ENCODE measurements at regions not wholly inside any gene's neighbourhood (a gene's known extent, or its start where the extent isn't known, plus 50 kb on each side); places are given as distances from the start of the nearest gene placed in this dataset.

GRCh38 chr15:81942655-81943195, 103.1 kb downstream of the MEX3B start:
- Histone ChIP-seq H3K36me3 (ENCODE audit: control insufficient read depth in 1 of 2, insufficient read depth in 2 of 2, low read length in 1 of 2) (no peaks in the 10 kb centered on the region), H3K27ac (ENCODE audit: low read depth in 1 of 2, low read length in 2 of 2) (no peak overlapping the region), H3K27me3 (ENCODE audit: control insufficient read depth in 1 of 2, insufficient read depth in 2 of 2, low read length in 1 of 2) (no peaks in the 10 kb centered on the region), H3K4me3 (ENCODE audit: low read length in 2 of 2) (no peak overlapping the region), H3K9me3 (ENCODE audit: control insufficient read depth, low read length) (no peaks in the 10 kb centered on the region), H3K4me1 (ENCODE audit: control insufficient read depth in 1 of 2, insufficient read depth in 2 of 2, low read length in 2 of 2) (peaks cover 2 to 3% of the 10 kb centered on the region in 2 donors)
- intact Hi-C loops (cut with DNase I) = loop anchor here in 1 of 2 donors (5.0 kb wide), 1 partner anchor 105 kb away; the partner anchor contains the start of gene MEX3B
- ATAC-seq (ENCODE audit: low FRiP score) (no peak), DNase-seq (no peak)
- WGBS, 2 donors = 87 to 88% methylated on average over 3 of the region's 3 CpGs

GRCh38 chr15:81942157-81942556, 103.7 kb downstream of the MEX3B start:
- H3K27me3 ChIP-seq (ENCODE audit: control insufficient read depth in 1 of 2, insufficient read depth in 2 of 2, low read length in 1 of 2) = no peaks in the 10 kb centered on the region
- no peaks in the 10 kb centered on the region for H3K36me3 ChIP-seq (ENCODE audit: control insufficient read depth in 1 of 2, insufficient read depth in 2 of 2, low read length in 1 of 2)
- no peaks in the 10 kb centered on the region for H3K4me1 ChIP-seq (ENCODE audit: control insufficient read depth in 1 of 2, insufficient read depth in 2 of 2, low read length in 2 of 2)
- DNase-seq (no peak), ATAC-seq (ENCODE audit: low FRiP score) (no peak)
- H3K27ac ChIP-seq (ENCODE audit: low read depth in 1 of 2, low read length in 2 of 2) = no peak overlapping the region
- WGBS, 2 donors = 92% methylated on average over 1 of the region's 1 CpG
- intact Hi-C loops (cut with DNase I) = loop anchor here in 1 of 2 donors (5.0 kb wide), 1 partner anchor 105 kb away; the partner anchor contains the start of gene MEX3B
- no peaks in the 10 kb centered on the region for H3K9me3 ChIP-seq (ENCODE audit: control insufficient read depth, low read length)
- H3K4me3 ChIP-seq (ENCODE audit: low read length in 2 of 2) = no peak overlapping the region

GRCh38 chr15:81941479-81941878, 104.3 kb downstream of the MEX3B start:
- H3K36me3 ChIP-seq (ENCODE audit: control insufficient read depth in 1 of 2, insufficient read depth in 2 of 2, low read length in 1 of 2) = no peaks in the 10 kb centered on the region
- no peak overlapping the region for H3K27ac ChIP-seq (ENCODE audit: low read depth in 1 of 2, low read length in 2 of 2)
- WGBS, 2 donors = 75 to 81% methylated on average over 4 of the region's 4 CpGs
- no peaks in the 10 kb centered on the region for H3K4me1 ChIP-seq (ENCODE audit: control insufficient read depth in 1 of 2, insufficient read depth in 2 of 2, low read length in 2 of 2)
- DNase-seq (no peak), ATAC-seq (ENCODE audit: low FRiP score) (no peak)
- no peaks in the 10 kb centered on the region for H3K27me3 ChIP-seq (ENCODE audit: control insufficient read depth in 1 of 2, insufficient read depth in 2 of 2, low read length in 1 of 2)
- no peak overlapping the region for H3K4me3 ChIP-seq (ENCODE audit: low read length in 2 of 2)
- no peaks in the 10 kb centered on the region for H3K9me3 ChIP-seq (ENCODE audit: control insufficient read depth, low read length)
- intact Hi-C loops (cut with DNase I) = loop anchor here in 1 of 2 donors (5.0 kb wide), 1 partner anchor 106 kb away; the partner anchor contains the start of gene MEX3B

GRCh38 chr15:81940467-81941451, 105.1 kb downstream of the MEX3B start:
- intact Hi-C loops (cut with DNase I) = loop anchor here in 1 of 2 donors (5.0 kb wide), 1 partner anchor 107 kb away; the partner anchor contains the start of gene MEX3B
- 67 to 71% methylated on average over 1 of the region's 1 CpG for WGBS, 2 donors

GRCh38 chr15:81939604-81940440, 106.0 kb downstream of the MEX3B start:
- Histone ChIP-seq H3K4me3 (ENCODE audit: low read length in 2 of 2) (no peak overlapping the region), H3K4me1 (ENCODE audit: control insufficient read depth in 1 of 2, insufficient read depth in 2 of 2, low read length in 2 of 2) (no peaks in the 10 kb centered on the region), H3K36me3 (ENCODE audit: control insufficient read depth in 1 of 2, insufficient read depth in 2 of 2, low read length in 1 of 2) (no peaks in the 10 kb centered on the region), H3K9me3 (ENCODE audit: control insufficient read depth, low read length) (no peaks in the 10 kb centered on the region), H3K27ac (ENCODE audit: low read depth in 1 of 2, low read length in 2 of 2) (no peak overlapping the region), H3K27me3 (ENCODE audit: control insufficient read depth in 1 of 2, insufficient read depth in 2 of 2, low read length in 1 of 2) (no peaks in the 10 kb centered on the region)
- WGBS, 2 donors = 62 to 69% methylated on average over 5 of the region's 5 CpGs
- DNase-seq = no peak
- intact Hi-C loops (cut with DNase I) = loop anchor here in 1 of 2 donors (5.0 to 10.0 kb wide), 2 partner anchors 107 to 445 kb away; partner anchors contain the start of gene MEX3B
- no peak for ATAC-seq (ENCODE audit: low FRiP score)

More at GRCh38 chr15:81940467-81941451, 105.1 kb downstream of the MEX3B start:
- no peak for DNase-seq
- ATAC-seq (ENCODE audit: low FRiP score) = no peak
- Histone ChIP-seq H3K27me3 (ENCODE audit: control insufficient read depth in 1 of 2, insufficient read depth in 2 of 2, low read length in 1 of 2) (no peaks in the 10 kb centered on the region), H3K9me3 (ENCODE audit: control insufficient read depth, low read length) (no peaks in the 10 kb centered on the region), H3K27ac (ENCODE audit: low read depth in 1 of 2, low read length in 2 of 2) (no peak overlapping the region), H3K4me1 (ENCODE audit: control insufficient read depth in 1 of 2, insufficient read depth in 2 of 2, low read length in 2 of 2) (no peaks in the 10 kb centered on the region), H3K36me3 (ENCODE audit: control insufficient read depth in 1 of 2, insufficient read depth in 2 of 2, low read length in 1 of 2) (no peaks in the 10 kb centered on the region), H3K4me3 (ENCODE audit: low read length in 2 of 2) (no peak overlapping the region)

GRCh38 chr15:81937189-81937588, 108.6 kb downstream of the MEX3B start:
- no peaks in the 10 kb centered on the region for H3K36me3 ChIP-seq (ENCODE audit: control insufficient read depth in 1 of 2, insufficient read depth in 2 of 2, low read length in 1 of 2)
- H3K4me3 ChIP-seq (ENCODE audit: low read length in 2 of 2) = no peak overlapping the region
- no peak for ATAC-seq (ENCODE audit: low FRiP score)
- no peaks in the 10 kb centered on the region for H3K9me3 ChIP-seq (ENCODE audit: control insufficient read depth, low read length)
- DNase-seq = no peak
- H3K4me1 ChIP-seq (ENCODE audit: control insufficient read depth in 1 of 2, insufficient read depth in 2 of 2, low read length in 2 of 2) = no peaks in the 10 kb centered on the region
- 82 to 93% methylated on average over 4 of the region's 4 CpGs for WGBS, 2 donors
- H3K27ac ChIP-seq (ENCODE audit: low read depth in 1 of 2, low read length in 2 of 2) = no peak overlapping the region
- no peaks in the 10 kb centered on the region for H3K27me3 ChIP-seq (ENCODE audit: control insufficient read depth in 1 of 2, insufficient read depth in 2 of 2, low read length in 1 of 2)
- intact Hi-C loops (cut with DNase I) = loop anchor here in 1 of 2 donors (10.0 kb wide), 1 partner anchor 442 kb away; no protein-coding TSS in a partner anchor

GRCh38 chr15:81930582-81931369, 115.0 kb downstream of the MEX3B start:
- ATAC-seq (ENCODE audit: low FRiP score) = no peak
- H3K36me3 ChIP-seq (ENCODE audit: control insufficient read depth in 1 of 2, insufficient read depth in 2 of 2, low read length in 1 of 2) = no peaks in the 10 kb centered on the region
- WGBS, 2 donors = 82 to 88% methylated on average over 11 of the region's 11 CpGs
- intact Hi-C loops (cut with DNase I) = loop anchor here in 1 of 2 donors (10.0 kb wide), 1 partner anchor 436 kb away; no protein-coding TSS in a partner anchor
- H3K27me3 ChIP-seq (ENCODE audit: control insufficient read depth in 1 of 2, insufficient read depth in 2 of 2, low read length in 1 of 2) = no peaks in the 10 kb centered on the region
- no peak overlapping the region for H3K4me3 ChIP-seq (ENCODE audit: low read length in 2 of 2)
- no peak for DNase-seq
- H3K4me1 ChIP-seq (ENCODE audit: control insufficient read depth in 1 of 2, insufficient read depth in 2 of 2, low read length in 2 of 2) = no peaks in the 10 kb centered on the region
- no peak overlapping the region for H3K27ac ChIP-seq (ENCODE audit: low read depth in 1 of 2, low read length in 2 of 2)
- no peaks in the 10 kb centered on the region for H3K9me3 ChIP-seq (ENCODE audit: control insufficient read depth, low read length)
